HK-2 (cell line): ENCODE measurements at regions not wholly inside any gene's neighbourhood (a gene's known extent, or its start where the extent isn't known, plus 50 kb on each side); places are given as distances from the start of the nearest gene placed in this dataset.

Experiments
- DNase-seq: peaks from one replicate; pipeline ENCODE4 v3.0.0-alpha.2; 2018; ENCODE audit not compliant: unreplicated experiment

GRCh38 chr14:28467611-28468010 is 299.0 kb upstream of the FOXG1 start:
- no peak for DNase-seq

- DNase-seq = no peak
Measured at GRCh38 chr14:28468191-28469151, 298.1 kb upstream of the FOXG1 start.

GRCh38 chr14:28482251-28483040 is 284.1 kb upstream of the FOXG1 start:
- no peak for DNase-seq

- no peak for DNase-seq
Measured at GRCh38 chr14:28483506-28483905, 283.1 kb upstream of the FOXG1 start.

GRCh38 chr14:28488684-28489083 is 277.9 kb upstream of the FOXG1 start:
- DNase-seq = no peak

- DNase-seq = no peak
Measured at GRCh38 chr14:28493516-28493915, 273.1 kb upstream of the FOXG1 start.

- no peak for DNase-seq
Measured at GRCh38 chr14:28494196-28494595, 272.4 kb upstream of the FOXG1 start.

GRCh38 chr14:28496364-28496763 is 270.2 kb upstream of the FOXG1 start:
- no peak for DNase-seq

GRCh38 chr14:28502517-28502916 is 264.1 kb upstream of the FOXG1 start:
- no peak for DNase-seq

GRCh38 chr14:28515571-28515970 is 251.0 kb upstream of the FOXG1 start:
- DNase-seq = peak; percentile 39

- no peak for DNase-seq
Measured at GRCh38 chr14:28536889-28537288, 229.7 kb upstream of the FOXG1 start.

- DNase-seq = no peak
Measured at GRCh38 chr14:28542040-28542439, 224.5 kb upstream of the FOXG1 start.

GRCh38 chr14:28565345-28565744 is 201.2 kb upstream of the FOXG1 start:
- no peak for DNase-seq

- DNase-seq = no peak
Measured at GRCh38 chr14:28570391-28570790, 196.2 kb upstream of the FOXG1 start.

GRCh38 chr14:28571636-28572035 is 195.0 kb upstream of the FOXG1 start:
- no peak for DNase-seq

- no peak for DNase-seq
Measured at GRCh38 chr14:28576523-28576922, 190.1 kb upstream of the FOXG1 start.

GRCh38 chr14:28577187-28577586 is 189.4 kb upstream of the FOXG1 start:
- no peak for DNase-seq

GRCh38 chr14:28577711-28578131 is 188.9 kb upstream of the FOXG1 start:
- DNase-seq = no peak

- no peak for DNase-seq
Measured at GRCh38 chr14:28584951-28585350, 181.6 kb upstream of the FOXG1 start.

- DNase-seq = no peak
Measured at GRCh38 chr14:28589792-28590191, 176.8 kb upstream of the FOXG1 start.

- DNase-seq = no peak
Measured at GRCh38 chr14:28596391-28596790, 170.2 kb upstream of the FOXG1 start.

GRCh38 chr14:28599191-28599590 is 167.4 kb upstream of the FOXG1 start:
- no peak for DNase-seq

- no peak for DNase-seq
Measured at GRCh38 chr14:28599605-28600004, 167.0 kb upstream of the FOXG1 start.
